LoVo (cell line): ENCODE measurements at regions not wholly inside any gene's neighbourhood (a gene's known extent, or its start where the extent isn't known, plus 50 kb on each side); places are given as distances from the start of the nearest gene placed in this dataset.
A peak's percentile ranks its signal among the peaks of the same experiment; 100 is the strongest.
"Not testable (repeated sequence)": the region's sequence is repeated elsewhere in the genome, so short reads cannot be mapped to it uniquely, and the experiment has no call there.

ENCODE experiments used
- DNase-seq: peaks from one replicate; pipeline ENCODE4 v3.0.0-alpha.2; 2016; ENCODE audit warnings: low spot score

GRCh38 chr5:124172389-124173003 lies 573.9 kb downstream of the ZNF608 start:
- no peak for DNase-seq

- DNase-seq: not testable (repeated sequence)
Observed at GRCh38 chr5:124168093-124168492, 578.3 kb downstream of the ZNF608 start.

GRCh38 chr5:124162767-124163532 lies 583.5 kb downstream of the ZNF608 start:
- DNase-seq: peak; percentile 33

GRCh38 chr5:124161266-124161665 lies 585.2 kb downstream of the ZNF608 start:
- no peak for DNase-seq

GRCh38 chr5:124160265-124160664 lies 586.2 kb downstream of the ZNF608 start:
- no peak for DNase-seq

- DNase-seq: peak; percentile 30
Observed at GRCh38 chr5:124157320-124157719, 589.1 kb downstream of the ZNF608 start.

- DNase-seq: no peak
Observed at GRCh38 chr5:124156415-124156996, 589.9 kb downstream of the ZNF608 start.

GRCh38 chr5:124154714-124155113 lies 591.7 kb downstream of the ZNF608 start:
- DNase-seq: no peak

- no peak for DNase-seq
Observed at GRCh38 chr5:124153588-124153987, 592.9 kb downstream of the ZNF608 start.

GRCh38 chr5:124148574-124148973 lies 597.9 kb downstream of the ZNF608 start:
- DNase-seq: no peak

- no peak for DNase-seq
Observed at GRCh38 chr5:124140060-124140459, 606.4 kb downstream of the ZNF608 start.

GRCh38 chr5:124139477-124139876 lies 607.0 kb downstream of the ZNF608 start:
- DNase-seq: no peak

- no peak for DNase-seq
Observed at GRCh38 chr5:124136609-124137008, 609.8 kb downstream of the ZNF608 start.

GRCh38 chr5:124134941-124135340 lies 611.5 kb downstream of the ZNF608 start:
- DNase-seq: no peak

- DNase-seq: no peak
Observed at GRCh38 chr5:124133406-124133805, 613.0 kb downstream of the ZNF608 start.

GRCh38 chr5:124132843-124133242 lies 613.6 kb downstream of the ZNF608 start:
- DNase-seq: peak; percentile 11

GRCh38 chr5:124131466-124131865 lies 615.0 kb downstream of the ZNF608 start:
- DNase-seq: no peak

- no peak for DNase-seq
Observed at GRCh38 chr5:124130816-124131215, 615.6 kb downstream of the ZNF608 start.

- no peak for DNase-seq
Observed at GRCh38 chr5:124128867-124129266, 616.9 kb downstream of the CSNK1G3 start.

GRCh38 chr5:124126504-124127217 lies 614.7 kb downstream of the CSNK1G3 start:
- DNase-seq: no peak

- DNase-seq: no peak
Observed at GRCh38 chr5:124124711-124125229, 612.8 kb downstream of the CSNK1G3 start.

GRCh38 chr5:124121198-124121597 lies 609.2 kb downstream of the CSNK1G3 start:
- no peak for DNase-seq
